GM21619 (cell line): ENCODE measurements at regions not wholly inside any gene's neighbourhood (a gene's known extent, or its start where the extent isn't known, plus 50 kb on each side); places are given as distances from the start of the nearest gene placed in this dataset.
"Not testable (repeated sequence)": the region's sequence is repeated elsewhere in the genome, so short reads cannot be mapped to it uniquely, and the experiment has no call there.

Experiments
- ATAC-seq: cut with Tn5 transposase; IDR thresholded peaks from one replicate; pipeline ENCODE4 v1.9.1; 2021; ENCODE audit not compliant: unreplicated experiment

DNA sequence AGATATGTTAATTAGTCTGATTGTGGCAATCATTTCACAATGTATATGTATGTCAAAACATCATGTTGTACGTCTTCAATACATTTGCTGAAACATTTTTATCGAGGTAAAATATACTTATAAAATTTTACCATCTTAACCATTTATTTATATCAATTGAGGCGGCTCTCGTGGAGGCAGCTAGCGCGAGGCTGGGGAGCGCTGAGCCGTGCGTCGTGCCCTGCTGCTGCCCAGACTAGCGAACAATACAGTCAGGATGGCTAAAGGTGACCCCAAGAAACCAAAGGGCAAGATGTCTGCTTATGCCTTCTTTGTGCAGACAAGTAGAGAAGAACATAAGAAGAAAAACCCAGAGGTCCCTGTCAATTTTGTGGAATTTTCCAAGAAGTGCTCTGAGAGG is 202.5 kb upstream of the PBX1 start:
- no peak for ATAC-seq

DNA sequence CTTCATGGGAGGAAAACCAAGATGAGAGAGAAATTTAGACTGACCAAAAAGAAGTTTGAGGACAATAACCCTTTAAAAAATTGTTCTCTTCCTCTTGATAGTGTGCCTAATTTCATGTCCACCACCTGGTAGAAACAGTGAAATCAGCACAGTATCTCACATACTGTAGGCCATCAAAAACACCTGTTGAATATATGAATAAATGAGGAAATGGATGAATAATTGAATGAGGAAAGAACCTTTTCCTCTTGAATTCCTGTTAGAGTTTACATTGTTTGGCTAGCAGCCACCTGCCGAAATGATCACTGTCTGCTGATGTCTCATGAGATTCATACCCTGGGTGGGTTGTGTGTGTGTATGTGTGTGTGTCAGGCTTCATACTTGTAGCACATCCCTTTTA is 198.7 kb upstream of the PBX1 start:
- ATAC-seq: no peak

DNA sequence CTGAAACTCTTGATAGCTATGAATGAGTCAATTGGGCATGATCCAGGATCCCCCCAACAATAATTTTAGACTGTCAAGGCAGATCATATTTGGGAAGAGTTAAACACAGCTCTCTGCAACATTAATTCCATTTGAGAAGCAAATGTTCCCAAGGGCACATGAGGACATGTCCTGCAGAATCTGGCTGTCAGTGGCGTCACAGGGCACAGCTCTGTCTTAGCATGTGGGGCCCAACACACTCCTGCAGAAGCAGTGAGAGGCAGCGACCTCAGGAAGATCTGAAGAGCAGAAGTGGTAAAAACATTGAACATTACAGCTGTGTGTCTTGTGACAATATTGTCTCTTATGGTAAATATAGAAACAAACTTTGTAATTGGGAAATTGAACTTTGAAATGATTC is 197.1 kb upstream of the PBX1 start:
- no peak for ATAC-seq

DNA sequence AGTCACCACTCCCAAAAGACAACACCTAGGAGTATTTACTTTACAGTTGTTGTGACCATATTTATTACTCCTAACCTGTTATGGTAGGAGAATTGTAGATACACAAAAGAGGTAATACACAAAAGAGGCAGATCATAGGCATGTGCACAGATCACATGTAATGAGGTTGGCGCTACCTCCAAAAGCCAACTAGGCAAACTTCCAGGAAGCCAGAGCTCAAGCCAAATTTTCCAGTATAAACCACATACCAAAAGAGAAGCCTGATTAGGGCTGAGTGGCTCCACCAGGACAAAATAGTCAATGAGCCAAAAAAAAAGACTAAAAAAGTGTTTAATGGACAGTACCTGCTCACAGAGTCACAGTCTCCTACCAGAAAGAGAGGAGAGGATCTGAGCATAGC is 195.0 kb upstream of the PBX1 start:
- no peak for ATAC-seq

DNA sequence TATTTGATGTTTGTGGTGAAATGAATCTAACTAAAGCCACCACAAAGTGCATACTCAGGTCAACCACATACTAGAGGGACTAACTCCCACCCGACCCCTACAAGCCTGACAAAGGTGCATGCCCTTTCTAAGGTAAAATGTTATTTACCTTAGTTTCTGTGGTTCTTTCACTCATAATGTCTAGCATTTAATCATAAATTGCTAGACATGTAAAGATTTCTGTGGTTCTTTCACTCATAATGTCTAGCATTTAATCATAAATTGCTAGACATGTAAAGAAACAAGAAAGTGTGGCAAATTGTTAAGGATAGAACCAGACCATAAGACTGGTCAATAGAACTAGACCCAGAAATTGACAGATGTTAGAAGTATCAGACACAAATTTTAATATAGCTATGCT is 193.0 kb upstream of the PBX1 start:
- ATAC-seq: no peak

DNA sequence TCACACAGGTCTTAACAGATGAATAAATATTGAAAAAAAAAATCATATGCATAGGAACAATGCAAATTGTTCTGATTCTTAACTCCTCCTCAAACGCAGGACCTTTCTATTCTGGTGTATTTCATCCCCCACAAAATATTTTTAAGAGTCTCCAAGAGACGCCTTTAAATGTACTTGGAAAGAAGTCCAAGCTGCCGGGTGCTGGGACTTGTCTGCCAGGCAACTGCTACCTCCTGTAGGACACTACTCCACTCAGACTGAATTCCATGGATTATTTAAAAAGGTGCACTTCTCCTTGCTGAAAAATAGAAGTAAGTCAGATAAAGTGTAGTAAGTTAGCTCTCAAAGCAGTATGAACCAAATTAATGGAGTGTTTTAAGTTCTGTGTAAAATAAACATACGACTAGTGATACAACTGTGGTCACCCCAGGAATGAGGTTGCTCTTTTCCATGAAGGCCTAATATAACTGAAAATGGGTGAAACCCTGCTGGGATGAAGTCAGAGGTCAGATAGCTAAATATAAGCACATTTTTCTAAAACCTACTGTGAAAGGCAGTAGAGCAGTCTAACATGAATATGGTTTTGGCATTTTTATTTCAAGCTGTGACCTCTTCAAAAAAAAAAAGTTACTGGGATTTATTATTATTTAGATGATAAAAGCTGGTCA is 189.2 kb upstream of the PBX1 start:
- ATAC-seq: no peak

DNA sequence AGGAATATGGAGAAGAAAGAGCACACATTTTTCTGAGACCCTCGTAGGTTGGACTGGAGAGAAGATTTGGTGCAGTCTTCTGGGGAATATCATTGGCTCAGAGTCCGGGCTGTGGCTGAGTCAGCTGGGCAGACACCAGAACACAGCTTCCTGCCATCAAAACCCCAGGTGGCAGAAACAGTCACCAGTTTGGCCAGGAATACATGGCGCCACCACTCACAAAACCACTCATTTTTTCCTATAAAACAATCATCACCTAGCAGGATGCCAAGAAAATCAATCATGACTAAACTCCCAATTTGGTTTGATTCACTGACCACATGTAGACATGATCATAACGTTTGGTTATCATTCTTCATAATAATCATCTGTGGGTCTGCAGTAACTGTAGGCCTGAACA is 178.1 kb upstream of the PBX1 start:
- no peak for ATAC-seq

DNA sequence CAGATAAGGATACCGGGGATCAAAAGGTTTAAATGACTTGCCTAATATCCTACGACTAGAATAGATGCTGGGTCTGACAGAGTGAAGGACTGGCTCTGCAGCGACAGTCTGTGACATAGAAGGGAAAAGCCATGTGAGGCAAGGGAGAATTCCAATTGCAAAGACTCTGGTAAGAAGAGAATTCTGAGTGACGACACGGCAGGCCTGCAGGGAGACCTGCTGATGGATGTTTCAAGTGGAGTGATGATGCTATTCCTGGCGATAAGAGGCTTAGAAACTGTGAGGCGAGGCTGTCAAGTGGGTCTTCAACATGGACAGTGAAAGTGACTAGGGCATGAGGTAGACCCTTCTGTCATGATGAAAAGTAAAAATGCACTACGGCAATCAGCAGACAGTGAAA is 176.6 kb upstream of the PBX1 start:
- no peak for ATAC-seq

DNA sequence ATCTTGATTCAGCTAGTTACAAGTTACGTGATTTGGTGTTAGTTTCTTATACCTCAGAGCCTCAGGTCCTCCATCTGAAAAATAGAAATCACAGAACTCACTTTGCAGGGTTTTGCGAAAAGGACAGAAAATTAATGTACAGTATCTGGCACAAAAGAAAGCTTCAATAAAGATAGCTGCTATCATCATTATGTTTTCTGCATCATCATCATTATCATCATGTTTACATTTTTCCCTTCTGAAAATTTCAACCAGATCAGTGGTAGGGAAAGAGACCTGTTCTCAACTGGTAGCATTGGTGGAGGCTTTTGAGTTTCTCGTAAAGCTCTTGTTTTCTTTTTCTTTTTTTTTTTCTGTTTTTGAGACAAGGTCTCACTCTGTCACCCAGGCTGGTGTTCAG is 174.7 kb upstream of the PBX1 start:
- ATAC-seq: no peak

DNA sequence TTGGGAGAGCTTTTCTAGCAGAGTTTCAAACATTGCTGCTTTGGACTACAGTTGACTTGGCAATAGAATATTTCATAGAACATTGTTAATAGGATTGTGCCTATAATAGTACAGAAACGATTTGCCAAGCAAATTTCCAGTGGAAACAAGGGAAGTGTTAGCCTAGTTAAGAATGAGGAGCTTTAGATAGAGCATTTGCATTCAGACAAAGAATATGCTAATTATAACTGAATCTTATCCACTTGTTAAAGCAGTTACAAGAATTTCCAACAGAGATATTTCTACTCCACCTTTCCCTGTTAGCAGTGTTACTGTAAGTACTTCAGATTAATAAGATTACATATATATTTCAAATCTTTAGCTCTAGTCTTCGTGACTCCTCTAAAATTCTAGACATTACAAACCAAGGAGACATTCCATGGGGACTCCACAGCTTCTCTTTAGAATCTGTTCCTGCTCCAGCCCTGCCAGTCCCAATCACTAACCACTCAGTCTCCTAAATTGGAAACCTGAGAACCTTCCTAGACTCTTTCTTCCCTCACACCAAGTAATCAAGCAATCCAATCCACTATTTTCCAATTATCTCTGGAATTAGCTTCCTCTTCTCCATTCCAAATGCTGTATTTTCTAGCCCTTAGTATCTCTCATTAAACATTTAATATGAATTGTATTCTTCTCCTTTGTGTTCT is 141.8 kb upstream of the PBX1 start:
- no peak for ATAC-seq

DNA sequence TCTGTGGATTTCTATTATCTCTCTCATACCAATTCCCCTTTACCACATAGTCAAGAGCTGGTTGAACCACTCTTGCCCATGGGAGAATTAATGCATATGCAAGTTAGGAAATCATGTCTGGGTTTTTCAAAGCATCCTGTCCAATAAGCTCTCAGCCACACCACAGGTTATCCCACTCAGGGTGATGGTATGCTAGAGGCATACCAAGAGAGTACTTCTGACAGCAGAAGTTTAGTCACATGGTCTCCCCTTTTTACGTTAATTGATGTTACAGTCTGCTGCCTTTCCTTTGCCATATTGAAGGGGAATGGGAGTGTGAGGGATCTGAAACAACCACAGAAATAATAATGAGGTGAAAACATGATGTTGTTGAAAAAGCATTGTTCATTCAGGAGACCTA is 135.8 kb upstream of the PBX1 start:
- ATAC-seq: no peak

DNA sequence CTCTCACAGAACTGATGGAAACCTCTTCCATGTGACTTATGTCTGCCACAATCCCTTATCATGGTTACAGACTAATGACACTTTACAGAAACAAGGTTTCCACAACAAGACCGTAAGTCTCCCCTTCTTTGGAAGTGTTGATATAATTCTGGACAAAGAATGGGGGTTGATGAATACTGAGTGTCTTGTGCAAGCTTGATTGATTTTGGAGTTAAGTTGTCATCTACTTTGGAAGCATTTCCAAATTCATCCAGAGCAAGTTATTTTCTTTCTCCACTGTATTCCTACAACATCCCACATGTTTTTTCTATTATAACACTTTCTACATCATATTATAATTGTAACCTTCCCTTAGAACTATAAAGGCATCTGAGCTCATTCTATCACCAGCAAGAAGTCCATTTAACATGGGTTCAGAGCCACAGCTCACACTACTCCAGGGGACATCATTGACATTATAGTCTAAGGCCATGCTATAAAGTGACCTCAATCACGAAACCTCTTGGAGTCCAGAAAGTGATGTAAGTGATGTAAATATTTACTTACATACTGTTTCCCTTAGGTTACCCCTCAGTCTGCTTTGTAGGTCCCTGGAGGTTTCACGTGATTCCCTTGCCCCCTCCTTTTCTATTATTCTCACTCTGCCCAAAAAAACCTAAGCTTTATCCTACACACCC is 125.7 kb upstream of the PBX1 start:
- ATAC-seq: no peak

DNA sequence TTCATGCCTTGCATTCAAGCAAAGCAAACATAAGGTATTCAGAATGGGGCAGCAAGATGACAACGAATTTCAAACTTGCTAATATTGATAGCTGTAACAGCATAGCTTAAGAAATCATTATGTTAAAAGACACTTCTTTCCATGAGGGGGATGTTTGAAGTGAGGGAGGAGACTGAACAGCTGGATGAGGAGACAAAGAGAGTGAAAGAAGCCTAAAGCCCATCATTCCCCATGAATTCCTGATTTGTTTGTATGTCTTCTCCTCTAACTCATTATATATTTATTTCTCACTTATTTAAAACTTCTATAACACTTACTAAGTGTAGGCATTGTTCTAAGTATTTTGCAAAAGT is 125.2 kb upstream of the PBX1 start:
- no peak for ATAC-seq

DNA sequence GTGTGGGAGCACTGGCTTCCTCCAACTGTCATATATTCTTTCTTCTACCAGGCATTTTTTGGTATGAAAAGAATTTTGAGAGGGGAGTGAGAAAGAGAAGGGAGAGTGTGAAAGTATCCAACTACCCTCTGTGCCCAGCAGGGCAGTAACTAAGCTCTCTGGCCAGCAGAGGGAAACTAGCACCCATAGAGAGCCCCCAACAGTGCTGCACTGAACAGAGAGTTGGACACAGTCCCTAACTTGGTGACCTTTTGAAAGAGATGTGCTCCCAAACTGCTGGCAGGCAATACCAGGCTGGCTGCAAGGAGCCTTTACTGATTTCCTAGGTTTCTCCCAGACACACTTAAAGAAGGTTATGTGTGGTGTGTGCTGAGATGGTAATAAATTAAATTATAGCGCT is 118.8 kb upstream of the PBX1 start:
- ATAC-seq: no peak

DNA sequence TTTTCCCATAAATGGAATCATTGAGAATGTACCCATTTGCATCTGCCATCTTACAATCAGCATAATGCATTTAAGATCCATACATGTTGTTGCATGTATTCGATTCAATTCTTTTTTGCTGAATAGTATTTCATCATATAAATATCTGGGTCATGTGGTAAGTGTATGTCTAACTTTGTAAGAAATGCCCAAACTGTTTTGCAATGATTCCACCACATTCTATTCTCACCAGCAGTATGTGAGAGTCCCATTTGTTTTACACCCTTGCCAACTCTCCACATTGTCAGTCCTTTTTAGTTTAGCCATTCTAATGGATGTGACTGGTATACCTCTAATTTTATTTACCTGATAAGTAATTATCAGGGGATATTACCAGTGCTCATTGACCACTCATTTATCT is 115.8 kb upstream of the PBX1 start:
- no peak for ATAC-seq

DNA sequence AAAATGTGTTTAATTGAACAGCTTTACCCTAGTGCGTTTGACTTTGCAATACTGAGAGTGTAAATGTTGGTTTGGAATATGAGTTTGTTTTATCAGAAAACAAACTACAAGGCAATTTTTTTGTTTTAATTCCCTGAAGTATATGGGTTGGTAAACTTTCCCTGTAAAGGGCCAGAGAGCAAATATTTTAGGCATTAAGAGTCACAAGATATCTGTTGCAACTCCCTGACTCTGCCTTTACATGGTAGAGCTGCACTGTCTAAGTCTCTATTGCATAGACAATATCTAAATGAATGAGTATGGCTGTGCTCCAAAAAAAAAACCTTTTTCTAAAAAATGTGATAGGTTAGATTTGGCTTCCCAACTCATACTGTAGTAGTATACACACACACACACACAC is 115.1 kb upstream of the PBX1 start:
- ATAC-seq: no peak

DNA sequence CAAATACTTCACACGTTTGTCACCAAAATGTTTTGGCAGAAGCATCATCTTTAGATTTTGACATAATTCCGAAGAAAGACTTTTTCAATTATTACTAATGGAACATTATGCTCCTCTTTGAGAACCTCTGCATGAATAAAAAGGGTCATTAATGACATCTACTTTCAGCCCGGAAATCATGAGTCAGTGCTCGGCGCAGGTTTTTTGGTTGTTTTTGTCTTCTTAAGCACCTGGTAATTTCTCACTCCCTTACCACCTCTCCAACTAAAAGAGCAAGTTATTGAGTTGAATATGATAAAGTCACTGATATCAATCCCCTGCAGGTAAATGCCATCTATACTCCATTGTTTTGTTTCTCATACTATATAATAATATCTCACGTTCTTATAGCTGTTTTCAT is 113.0 kb upstream of the PBX1 start:
- no peak for ATAC-seq

DNA sequence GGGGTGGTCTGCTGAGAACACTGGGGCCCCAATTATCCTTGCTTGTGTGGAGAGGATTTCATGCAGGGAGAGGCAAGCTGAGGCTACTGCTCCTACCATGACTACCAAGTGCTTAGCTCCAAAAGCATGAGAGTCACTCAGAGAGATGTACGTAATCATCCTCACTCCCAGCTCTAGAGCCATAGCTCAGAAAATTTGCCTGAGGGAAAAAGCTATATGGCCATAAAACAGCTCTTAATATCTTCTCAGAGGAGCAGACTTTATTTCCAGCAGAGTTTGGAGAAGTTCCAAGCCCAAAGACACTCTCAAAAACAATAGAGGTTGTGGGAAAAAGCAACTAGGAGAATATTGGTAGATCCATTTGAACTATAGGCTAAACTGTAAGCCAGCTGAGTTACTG is 106.4 kb upstream of the PBX1 start:
- no peak for ATAC-seq

DNA sequence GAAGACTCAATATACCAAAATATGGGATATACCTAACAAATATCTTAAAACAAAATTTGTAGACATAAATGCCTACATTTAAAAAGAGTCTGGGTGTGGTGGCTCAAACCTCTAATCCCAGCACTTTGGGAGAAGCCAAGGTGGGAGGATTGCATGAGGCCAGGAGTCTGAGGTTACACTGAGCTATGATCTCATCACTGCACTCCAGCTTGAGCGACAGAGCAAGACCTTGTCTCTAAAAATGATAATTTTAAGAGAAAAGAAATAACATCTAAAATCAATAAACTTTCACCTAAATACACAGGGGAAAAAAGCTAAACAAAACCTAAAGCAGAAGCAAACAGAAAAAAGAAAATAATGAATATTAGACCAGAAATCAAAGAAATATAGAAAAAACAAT is 102.7 kb upstream of the PBX1 start:
- ATAC-seq: no peak

DNA sequence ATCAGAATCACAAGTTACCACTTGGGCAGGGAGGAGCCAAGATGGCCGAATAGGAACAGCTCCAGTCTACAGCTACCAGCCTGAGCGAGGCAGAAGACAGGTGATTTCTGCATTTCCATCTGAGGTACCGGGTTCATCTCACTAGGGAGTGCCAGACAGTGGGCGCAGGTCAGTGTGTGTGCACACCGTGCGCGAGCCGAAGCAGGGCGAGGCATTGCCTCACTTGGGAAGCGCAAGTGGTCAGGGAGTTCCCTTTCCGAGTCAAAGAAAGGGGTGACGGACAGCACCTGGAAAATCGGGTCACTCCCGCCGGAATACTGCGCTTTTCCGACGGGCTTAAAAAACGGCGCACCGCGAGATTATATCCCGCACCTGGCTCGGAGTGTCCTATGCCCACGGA is 99.8 kb upstream of the PBX1 start:
- ATAC-seq: not testable (repeated sequence)

DNA sequence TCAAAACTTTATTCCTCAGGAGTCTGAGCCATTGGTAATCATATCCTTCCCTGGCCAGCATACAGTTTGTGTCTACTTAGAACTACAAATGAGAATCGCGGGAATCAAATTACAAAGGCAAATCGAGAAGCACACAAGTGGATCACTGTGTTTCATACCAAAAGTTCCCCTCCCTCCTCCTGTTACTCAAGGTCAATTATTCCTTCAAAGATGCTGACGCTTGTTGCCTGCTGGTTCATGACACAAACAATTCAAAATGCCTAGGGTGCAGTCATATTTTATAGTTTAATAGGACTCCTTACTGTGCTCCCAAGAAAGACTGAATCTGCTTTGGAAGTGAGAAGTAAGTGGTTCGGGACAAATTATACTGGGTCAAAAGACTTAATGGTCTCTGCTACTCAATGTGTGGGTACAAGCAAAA is 93.0 kb upstream of the PBX1 start:
- ATAC-seq: no peak

DNA sequence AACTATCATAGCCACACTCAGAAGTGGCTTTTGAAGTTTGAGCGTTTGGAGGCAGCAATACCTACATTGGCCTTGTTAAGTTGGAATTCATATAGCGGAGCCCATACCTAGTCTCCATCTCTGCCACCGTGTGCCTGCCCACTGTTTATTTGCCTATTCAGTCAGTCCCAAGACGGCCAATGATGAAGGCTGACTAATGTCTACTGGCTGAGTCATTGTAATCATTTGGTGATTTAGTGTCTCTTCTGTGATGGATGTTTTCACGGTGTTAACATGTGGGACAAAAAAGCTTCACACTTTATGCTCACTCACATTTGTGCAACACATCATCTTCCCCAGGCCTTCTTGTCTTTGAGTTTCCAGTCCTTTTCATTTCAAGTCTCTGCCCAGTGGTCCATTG is 92.6 kb upstream of the PBX1 start:
- ATAC-seq: no peak

DNA sequence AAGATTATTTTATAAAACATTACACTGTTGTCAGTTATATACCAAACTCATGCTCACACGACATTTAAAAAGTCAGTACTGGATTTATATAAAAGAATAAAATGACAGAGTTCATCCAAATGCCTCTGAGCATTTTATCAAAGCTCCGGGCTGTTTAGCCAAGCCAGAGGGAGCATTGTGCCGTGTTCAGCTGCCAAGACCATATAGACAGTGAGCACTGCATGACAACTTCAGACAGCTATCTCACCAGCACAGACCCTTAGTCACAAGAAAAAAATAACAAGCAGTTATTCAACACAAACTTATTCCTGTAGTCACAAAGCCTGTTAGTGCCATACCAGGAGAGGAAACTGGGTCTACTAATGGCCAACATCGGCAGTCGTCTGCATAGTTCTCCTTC is 88.0 kb upstream of the PBX1 start:
- ATAC-seq: no peak
